ENCODE measurements at regions not wholly inside any gene's neighbourhood (a gene's known extent, or its start where the extent isn't known, plus 50 kb on each side); places are given as distances from the start of the nearest gene placed in this dataset.

DNA sequence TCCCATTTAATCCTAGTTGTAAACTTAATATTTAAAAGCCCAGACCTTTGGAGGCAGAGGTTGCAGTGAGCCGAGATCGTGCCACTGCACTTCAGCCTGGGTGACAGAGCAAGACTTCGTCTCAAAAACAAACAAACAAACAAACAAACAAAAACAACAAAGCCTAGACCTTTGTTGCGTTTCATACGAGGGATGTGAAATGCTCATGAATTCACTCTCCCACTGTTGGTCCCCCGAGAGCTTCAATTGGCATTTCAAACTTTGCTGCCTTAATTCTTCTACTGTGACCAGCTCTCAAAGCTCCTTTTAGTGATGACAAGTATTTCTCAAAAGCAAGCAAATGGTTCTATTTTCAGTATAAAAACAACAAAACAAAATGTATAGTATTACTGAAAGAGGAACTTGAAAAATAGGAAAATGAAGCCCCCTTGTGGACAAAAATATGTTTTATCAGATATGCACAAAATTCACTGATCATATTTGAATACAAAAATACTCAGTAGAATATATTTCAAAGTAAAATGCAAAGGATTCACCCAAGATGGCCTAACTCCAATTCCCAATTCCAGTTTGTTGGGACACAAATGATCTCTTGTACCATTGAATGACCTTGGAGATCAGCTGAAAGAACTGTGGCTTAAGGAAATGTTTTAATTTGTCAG is 140.4 kb downstream of the ESM1 start (continued):
- TF ChIP-seq, protein P1, sequence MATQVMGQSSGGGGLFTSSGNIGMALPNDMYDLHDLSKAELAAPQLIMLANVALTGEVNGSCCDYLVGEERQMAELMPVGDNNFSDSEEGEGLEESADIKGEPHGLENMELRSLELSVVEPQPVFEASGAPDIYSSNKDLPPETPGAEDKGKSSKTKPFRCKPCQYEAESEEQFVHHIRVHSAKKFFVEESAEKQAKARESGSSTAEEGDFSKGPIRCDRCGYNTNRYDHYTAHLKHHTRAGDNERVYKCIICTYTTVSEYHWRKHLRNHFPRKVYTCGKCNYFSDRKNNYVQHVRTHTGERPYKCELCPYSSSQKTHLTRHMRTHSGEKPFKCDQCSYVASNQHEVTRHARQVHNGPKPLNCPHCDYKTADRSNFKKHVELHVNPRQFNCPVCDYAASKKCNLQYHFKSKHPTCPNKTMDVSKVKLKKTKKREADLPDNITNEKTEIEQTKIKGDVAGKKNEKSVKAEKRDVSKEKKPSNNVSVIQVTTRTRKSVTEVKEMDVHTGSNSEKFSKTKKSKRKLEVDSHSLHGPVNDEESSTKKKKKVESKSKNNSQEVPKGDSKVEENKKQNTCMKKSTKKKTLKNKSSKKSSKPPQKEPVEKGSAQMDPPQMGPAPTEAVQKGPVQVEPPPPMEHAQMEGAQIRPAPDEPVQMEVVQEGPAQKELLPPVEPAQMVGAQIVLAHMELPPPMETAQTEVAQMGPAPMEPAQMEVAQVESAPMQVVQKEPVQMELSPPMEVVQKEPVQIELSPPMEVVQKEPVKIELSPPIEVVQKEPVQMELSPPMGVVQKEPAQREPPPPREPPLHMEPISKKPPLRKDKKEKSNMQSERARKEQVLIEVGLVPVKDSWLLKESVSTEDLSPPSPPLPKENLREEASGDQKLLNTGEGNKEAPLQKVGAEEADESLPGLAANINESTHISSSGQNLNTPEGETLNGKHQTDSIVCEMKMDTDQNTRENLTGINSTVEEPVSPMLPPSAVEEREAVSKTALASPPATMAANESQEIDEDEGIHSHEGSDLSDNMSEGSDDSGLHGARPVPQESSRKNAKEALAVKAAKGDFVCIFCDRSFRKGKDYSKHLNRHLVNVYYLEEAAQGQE (IDR thresholded peaks at IDR 0.05; ENCODE audit: low read depth, low read length): no peak
- TF ChIP-seq FOXJ3 (CRISPR knock-in tag; IDR thresholded peaks at IDR 0.05) (no peak), RXRA (IDR thresholded peaks at IDR 0.05; ENCODE audit: borderline replicate concordance, low read depth) (no peak), TAF1 (IDR thresholded peaks at IDR 0.05; ENCODE audit: borderline replicate concordance, low read depth, low read length) (no peak), GATA2 (CRISPR knock-in tag; IDR thresholded peaks at IDR 0.05) (no peak), SMC3 (IDR thresholded peaks at IDR 0.05; ENCODE audit: low read depth, low read length) (peak; percentile 66), SIN3A (IDR thresholded peaks at IDR 0.05; ENCODE audit: borderline replicate concordance, low read depth, low read length) (no peak), POLR2AphosphoS5 (IDR thresholded peaks at IDR 0.05; ENCODE audit: low read depth, low read length) (no peak), JUND (IDR thresholded peaks at IDR 0.05) (no peak), TEAD4 (IDR thresholded peaks at IDR 0.05; ENCODE audit: borderline replicate concordance, insufficient read depth) (no peak), YY1 (IDR thresholded peaks at IDR 0.05; ENCODE audit: low read depth) (no peak), TCF12 (IDR thresholded peaks at IDR 0.05) (no peak), MXI1 (IDR thresholded peaks at IDR 0.05; ENCODE audit: low read depth, low read length) (no peak)
- TF ChIP-seq, protein P2, sequence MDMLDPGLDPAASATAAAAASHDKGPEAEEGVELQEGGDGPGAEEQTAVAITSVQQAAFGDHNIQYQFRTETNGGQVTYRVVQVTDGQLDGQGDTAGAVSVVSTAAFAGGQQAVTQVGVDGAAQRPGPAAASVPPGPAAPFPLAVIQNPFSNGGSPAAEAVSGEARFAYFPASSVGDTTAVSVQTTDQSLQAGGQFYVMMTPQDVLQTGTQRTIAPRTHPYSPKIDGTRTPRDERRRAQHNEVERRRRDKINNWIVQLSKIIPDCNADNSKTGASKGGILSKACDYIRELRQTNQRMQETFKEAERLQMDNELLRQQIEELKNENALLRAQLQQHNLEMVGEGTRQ (IDR thresholded peaks at IDR 0.05; ENCODE audit: borderline replicate concordance, low read depth, low read length): no peak

DNA sequence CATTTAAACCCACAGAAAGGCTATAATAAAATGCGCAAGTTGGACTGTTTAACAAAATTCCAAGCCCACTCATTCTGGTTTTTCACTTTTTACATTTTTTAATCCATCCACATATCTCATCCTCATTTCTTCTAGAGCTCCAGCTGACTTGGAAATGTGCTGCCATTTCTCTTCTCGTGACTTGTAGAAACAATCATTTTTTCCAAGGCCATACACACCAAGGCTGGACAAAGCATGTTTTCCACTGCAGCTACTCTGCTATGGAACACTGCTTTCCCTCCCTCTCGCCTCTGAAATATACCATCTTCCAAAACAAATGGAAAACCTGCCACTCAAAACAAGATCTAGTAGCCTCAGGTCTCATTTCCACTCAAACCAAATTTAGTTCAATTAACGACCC is 141.1 kb downstream of the ESM1 start:
- ChIA-PET CTCF (interaction anchor here (0.6 to 4.7 kb wide), 24 partner anchors 12 to 363 kb away, joined by 3 to 158 read pairs (median 4); partner anchors contain the start of gene SNX18), POLR2A (interaction anchor here (1.2 to 2.3 kb wide), 2 partner anchors 319 to 327 kb away, joined by 3 to 13 read pairs; partner anchors contain the start of gene SNX18)
- Histone ChIP-seq H3K4me3 (ENCODE audit: low read depth in 2 of 2, low read length in 1 of 2) (no peak overlapping the region), H3F3A (replicated peaks; ENCODE audit: insufficient read depth) (no peaks in the 10 kb centered on the region), H3K36me3 (replicated peaks in 1 of 2; ENCODE audit: control insufficient read depth in 1 of 2, insufficient read depth in 2 of 2, low read length in 1 of 2) (no peaks in the 10 kb centered on the region), H2AFZ (ENCODE audit: low read depth) (no peak overlapping the region), H3K79me2 (ENCODE audit: insufficient read depth) (no peaks in the 10 kb centered on the region), H3K9me2 (no peaks in the 10 kb centered on the region), H3K9ac (no peak overlapping the region), H3K4me2 (no peak overlapping the region), H3K27ac (ENCODE audit: low read depth in 2 of 2, low read length in 1 of 2) (no peak overlapping the region), H3K9me3 (no peaks in the 10 kb centered on the region), H3K27me3 (ENCODE audit: insufficient read depth) (peaks cover 8% of the 10 kb centered on the region; the same call in 1 of the 2 replicates), H4K20me1 (ENCODE audit: insufficient read depth) (no peaks in the 10 kb centered on the region), H3K4me1 (ENCODE audit: control insufficient read depth in 1 of 2, insufficient read depth in 2 of 2, low read depth in 1 of 2, low read length in 1 of 2) (peaks cover 0 to 3% of the 10 kb centered on the region in 2 experiments; a peak in 1 of 4 replicates)
- no peak for DNase-seq
- TF ChIP-seq GABPA (IDR thresholded peaks at IDR 0.05; ENCODE audit: low read depth) (no peak), CHD2 (IDR thresholded peaks at IDR 0.05; ENCODE audit: low read length, partially characterized antibody) (no peak), FOXJ3 (CRISPR knock-in tag; IDR thresholded peaks at IDR 0.05) (no peak)
- TF ChIP-seq, protein P3, sequence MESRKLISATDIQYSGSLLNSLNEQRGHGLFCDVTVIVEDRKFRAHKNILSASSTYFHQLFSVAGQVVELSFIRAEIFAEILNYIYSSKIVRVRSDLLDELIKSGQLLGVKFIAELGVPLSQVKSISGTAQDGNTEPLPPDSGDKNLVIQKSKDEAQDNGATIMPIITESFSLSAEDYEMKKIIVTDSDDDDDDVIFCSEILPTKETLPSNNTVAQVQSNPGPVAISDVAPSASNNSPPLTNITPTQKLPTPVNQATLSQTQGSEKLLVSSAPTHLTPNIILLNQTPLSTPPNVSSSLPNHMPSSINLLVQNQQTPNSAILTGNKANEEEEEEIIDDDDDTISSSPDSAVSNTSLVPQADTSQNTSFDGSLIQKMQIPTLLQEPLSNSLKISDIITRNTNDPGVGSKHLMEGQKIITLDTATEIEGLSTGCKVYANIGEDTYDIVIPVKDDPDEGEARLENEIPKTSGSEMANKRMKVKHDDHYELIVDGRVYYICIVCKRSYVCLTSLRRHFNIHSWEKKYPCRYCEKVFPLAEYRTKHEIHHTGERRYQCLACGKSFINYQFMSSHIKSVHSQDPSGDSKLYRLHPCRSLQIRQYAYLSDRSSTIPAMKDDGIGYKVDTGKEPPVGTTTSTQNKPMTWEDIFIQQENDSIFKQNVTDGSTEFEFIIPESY (IDR thresholded peaks at IDR 0.05; ENCODE audit: borderline replicate concordance, low read depth): no peak
- WGBS (ENCODE audit: low lambda C conversion rate): 41% methylated on average over 4 of the region's 4 CpGs

All from SK-N-SH (cell line).